ENCODE measurements at regions not wholly inside any gene's neighbourhood (a gene's known extent, or its start where the extent isn't known, plus 50 kb on each side); places are given as distances from the start of the nearest gene placed in this dataset.

DNA sequence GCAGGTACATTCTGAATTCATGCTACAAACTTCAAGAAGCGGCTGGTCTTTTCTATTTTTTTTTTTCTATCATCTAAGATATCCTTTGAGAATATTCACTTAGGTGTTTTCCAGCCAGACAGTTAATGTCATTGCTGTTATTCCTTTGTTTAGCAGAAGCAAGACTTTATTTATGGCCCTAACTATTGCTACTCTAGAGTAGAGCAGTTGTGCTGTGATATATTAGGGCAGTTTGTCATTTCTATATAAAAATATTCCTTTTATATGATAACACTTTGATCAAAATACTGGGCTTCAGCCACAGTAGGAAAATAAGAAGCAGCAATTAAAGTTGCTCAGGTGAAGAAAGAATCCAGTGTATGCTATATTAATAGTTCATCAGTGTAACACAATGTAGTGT lies 959.3 kb downstream of the NCAM2 start:
- TF ChIP-seq, protein P1, sequence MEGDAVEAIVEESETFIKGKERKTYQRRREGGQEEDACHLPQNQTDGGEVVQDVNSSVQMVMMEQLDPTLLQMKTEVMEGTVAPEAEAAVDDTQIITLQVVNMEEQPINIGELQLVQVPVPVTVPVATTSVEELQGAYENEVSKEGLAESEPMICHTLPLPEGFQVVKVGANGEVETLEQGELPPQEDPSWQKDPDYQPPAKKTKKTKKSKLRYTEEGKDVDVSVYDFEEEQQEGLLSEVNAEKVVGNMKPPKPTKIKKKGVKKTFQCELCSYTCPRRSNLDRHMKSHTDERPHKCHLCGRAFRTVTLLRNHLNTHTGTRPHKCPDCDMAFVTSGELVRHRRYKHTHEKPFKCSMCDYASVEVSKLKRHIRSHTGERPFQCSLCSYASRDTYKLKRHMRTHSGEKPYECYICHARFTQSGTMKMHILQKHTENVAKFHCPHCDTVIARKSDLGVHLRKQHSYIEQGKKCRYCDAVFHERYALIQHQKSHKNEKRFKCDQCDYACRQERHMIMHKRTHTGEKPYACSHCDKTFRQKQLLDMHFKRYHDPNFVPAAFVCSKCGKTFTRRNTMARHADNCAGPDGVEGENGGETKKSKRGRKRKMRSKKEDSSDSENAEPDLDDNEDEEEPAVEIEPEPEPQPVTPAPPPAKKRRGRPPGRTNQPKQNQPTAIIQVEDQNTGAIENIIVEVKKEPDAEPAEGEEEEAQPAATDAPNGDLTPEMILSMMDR (IDR thresholded peaks at IDR 0.05) = no peak
- TF ChIP-seq ZFX (IDR thresholded peaks at IDR 0.05; ENCODE audit: borderline replicate concordance) = no peak
- no peak overlapping the region for H3K27ac ChIP-seq

DNA sequence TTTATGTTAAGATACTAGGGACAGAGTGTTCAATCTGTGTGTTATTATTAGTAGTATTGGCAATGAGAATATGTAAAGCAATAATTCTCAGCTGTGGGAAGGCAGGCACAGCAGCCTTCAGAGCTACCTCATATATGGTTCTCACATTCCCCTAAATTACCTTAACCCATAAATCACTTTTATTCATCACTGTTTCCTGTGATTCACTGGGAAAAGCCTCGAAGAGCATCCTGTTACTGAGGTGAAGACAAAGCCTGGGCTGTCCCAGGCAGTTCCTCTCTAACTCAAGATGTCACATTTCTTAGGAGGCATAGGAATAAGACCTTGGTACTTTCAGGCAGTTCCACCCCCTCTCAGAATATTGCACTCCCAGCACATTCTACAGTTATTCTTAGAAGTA lies 965.7 kb downstream of the NCAM2 start:
- no peak for TF ChIP-seq ZFX (IDR thresholded peaks at IDR 0.05; ENCODE audit: borderline replicate concordance)
- TF ChIP-seq, protein P1 (IDR thresholded peaks at IDR 0.05) = no peak
- no peak overlapping the region for H3K27ac ChIP-seq

DNA sequence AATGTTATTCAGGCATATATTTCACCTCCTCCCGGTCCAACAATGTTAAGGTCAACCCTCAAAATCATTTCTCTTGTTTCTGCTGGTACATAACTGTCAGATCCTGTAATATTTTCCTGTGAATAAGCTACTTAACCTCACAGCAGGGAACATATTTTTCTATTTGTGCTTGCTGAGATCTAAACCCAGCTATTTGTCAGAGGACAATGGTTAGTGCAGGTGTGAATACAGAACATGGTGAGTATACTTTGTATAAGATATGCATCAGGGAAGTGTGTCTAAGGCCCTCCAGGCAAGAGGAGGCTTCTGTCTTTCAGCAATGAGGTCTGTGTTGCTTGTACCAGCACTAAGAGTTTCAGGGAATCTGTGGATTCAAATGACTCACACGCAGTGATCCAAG lies 970.6 kb downstream of the NCAM2 start:
- H3K27ac ChIP-seq = no peak overlapping the region
- TF ChIP-seq ZFX (IDR thresholded peaks at IDR 0.05; ENCODE audit: borderline replicate concordance) = no peak
- TF ChIP-seq, protein P1 (IDR thresholded peaks at IDR 0.05) = no peak

DNA sequence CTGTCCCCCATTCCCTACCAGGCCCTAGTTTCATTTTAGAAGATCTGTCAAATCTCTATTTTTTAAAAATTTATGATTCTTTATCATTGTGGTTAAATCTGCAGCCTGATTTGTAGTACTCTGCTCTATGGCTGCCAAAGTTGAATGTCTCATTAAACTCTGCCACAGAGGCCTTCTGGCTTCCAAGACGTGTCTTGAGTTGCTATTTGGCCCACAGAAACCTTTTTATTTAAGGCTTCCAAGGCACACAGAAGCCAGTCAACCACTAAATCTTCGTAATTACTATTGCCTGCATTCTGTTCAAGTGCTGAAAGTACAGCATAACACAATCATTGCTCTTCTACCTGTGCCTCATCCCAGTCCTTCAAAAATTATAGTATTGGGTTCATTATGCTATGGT lies 971.0 kb downstream of the NCAM2 start:
- H3K27ac ChIP-seq = no peak overlapping the region
- TF ChIP-seq ZFX (IDR thresholded peaks at IDR 0.05; ENCODE audit: borderline replicate concordance) = no peak
- TF ChIP-seq, protein P1 (IDR thresholded peaks at IDR 0.05) = no peak

DNA sequence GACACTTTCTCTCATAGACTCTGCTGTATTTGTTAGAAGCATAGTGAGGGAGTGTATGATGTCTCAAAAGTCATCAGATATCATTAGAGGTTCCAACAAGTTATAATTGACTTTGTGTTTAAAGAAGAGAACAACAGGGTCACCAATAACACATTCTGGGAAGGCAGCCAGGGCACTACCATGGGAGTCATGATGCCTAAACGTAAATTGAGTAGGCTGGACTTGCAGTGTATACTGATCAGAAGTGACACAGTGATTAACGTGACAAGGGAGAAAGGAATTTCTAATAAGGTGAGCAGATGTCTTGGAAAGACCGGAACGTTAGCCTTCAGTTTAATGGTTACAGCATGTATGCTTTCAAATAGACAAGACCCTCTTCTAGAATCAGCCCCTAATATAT lies 973.2 kb downstream of the NCAM2 start:
- TF ChIP-seq, protein P1 (IDR thresholded peaks at IDR 0.05) = no peak
- no peak for TF ChIP-seq ZFX (IDR thresholded peaks at IDR 0.05; ENCODE audit: borderline replicate concordance)
- H3K27ac ChIP-seq = no peak overlapping the region

DNA sequence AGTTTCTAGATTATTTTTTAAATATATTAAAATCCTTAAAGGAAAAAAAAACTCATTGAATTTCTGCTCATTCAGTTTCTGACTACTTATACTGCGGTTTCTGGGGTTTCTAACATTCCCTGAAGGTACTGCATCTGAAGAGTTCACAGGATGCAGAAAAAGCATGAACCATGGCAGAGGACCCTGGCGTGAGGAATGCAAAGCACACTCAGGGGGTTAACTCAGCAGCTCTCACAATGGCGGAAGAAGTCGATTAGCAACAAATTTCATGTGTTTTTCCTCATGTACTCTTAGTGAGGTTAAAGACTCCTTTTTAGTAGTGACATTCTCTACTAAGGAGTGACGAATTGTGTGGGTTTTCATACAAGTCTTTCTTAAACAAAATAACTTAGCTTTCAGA lies 975.6 kb downstream of the NCAM2 start:
- TF ChIP-seq, protein P1 (IDR thresholded peaks at IDR 0.05) = no peak
- TF ChIP-seq ZFX (IDR thresholded peaks at IDR 0.05; ENCODE audit: borderline replicate concordance) = no peak
- no peak overlapping the region for H3K27ac ChIP-seq

DNA sequence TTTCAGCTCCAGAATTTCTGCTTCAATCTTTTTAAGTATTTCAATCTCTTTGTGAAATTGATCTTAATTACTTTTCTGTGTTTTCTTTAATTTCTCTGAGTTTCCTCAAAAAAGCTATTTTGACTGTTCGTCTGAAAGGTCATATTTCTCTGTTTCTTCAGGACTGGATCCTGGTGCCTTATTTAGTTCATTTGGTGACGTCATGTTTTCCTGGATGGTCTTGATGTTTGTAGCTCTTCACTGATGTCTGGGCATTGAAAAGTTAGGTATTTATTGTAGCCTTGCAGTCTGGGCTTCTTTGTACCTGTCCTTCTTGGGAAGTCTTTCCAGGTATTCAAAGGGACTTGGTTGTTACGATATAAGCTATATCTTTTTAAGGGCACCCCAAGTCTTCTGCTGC lies 998.7 kb downstream of the NCAM2 start:
- no peak overlapping the region for H3K27ac ChIP-seq
- TF ChIP-seq, protein P1 (IDR thresholded peaks at IDR 0.05) = no peak
- no peak for TF ChIP-seq ZFX (IDR thresholded peaks at IDR 0.05; ENCODE audit: borderline replicate concordance)

Data from 22Rv1 (cell line).